Erythroblast (primary cell): ENCODE measurements at regions not wholly inside any gene's neighbourhood (a gene's known extent, or its start where the extent isn't known, plus 50 kb on each side); places are given as distances from the start of the nearest gene placed in this dataset.

Experiments used
- GATA1 ChIP-seq: IDR thresholded peaks from 2 replicates; pipeline ENCODE4 v1.6.1; 2011; ENCODE audit warnings: low read depth, mild to moderate bottlenecking, control low read depth, low read length, moderate library complexity
- POLR2A ChIP-seq: IDR thresholded peaks from 2 replicates; pipeline ENCODE4 v1.6.1; 2011; ENCODE audit warnings: mild to moderate bottlenecking, low read length

DNA sequence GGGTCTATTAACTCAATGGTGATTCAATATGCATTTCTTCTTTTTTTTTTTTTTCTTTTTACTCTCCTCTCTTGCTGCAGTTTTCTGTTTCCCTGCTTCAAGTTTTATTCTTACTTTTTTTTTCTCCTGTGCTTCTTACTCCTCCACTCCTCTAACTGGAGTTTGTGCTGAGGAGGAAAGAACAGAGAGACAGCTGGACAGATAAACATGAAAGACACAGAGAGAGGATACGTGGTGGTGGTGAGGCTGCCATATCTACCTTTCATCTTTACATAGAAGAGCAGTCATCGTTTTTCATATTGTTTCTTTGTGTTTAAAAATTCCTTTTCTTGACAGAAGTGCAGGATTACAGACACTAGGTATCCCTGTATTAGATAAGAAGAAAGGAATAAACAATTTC lies 262.8 kb downstream of the OTOL1 start:
- no peak for TF ChIP-seq POLR2A
- no peak for TF ChIP-seq GATA1
